ENCODE measurements at regions not wholly inside any gene's neighbourhood (a gene's known extent, or its start where the extent isn't known, plus 50 kb on each side); places are given as distances from the start of the nearest gene placed in this dataset.

GRCh38 chr1:59005491-59006288 lies 221.8 kb upstream of the JUN start:
- TF ChIP-seq ZNF263 (CRISPR knock-in tag; IDR thresholded peaks at IDR 0.05; ENCODE audit: borderline replicate concordance) (no peak), NR3C1 (CRISPR knock-in tag; IDR thresholded peaks at IDR 0.05) (no peak), POLR2A (conservative IDR thresholded peaks at IDR 0.05) (no peak), TAF1 (IDR thresholded peaks at IDR 0.05; ENCODE audit: control insufficient read depth, extremely low read depth, insufficient read depth, low read length, severe bottlenecking) (no peak), DPF2 (IDR thresholded peaks at IDR 0.05) (no peak), EP300 (IDR thresholded peaks at IDR 0.05; ENCODE audit: low read length) (no peak)
